GM12878 (cell line): ENCODE measurements at regions not wholly inside any gene's neighbourhood (a gene's known extent, or its start where the extent isn't known, plus 50 kb on each side); places are given as distances from the start of the nearest gene placed in this dataset.

Source experiments
- ATAC-seq: fragments of 200-7000 bp; cut with Tn5 transposase; 3 replicates; pipeline ENCODE4 v1.9.1; 2020; ENCODE audit warnings: mild to moderate bottlenecking, moderate library complexity
- BruUV-seq: library from RNA; stranded (reverse); fragments of 400-500 nt; replicated peaks from 2 replicates; lab custom pipeline; 2021; lab: Mats Ljungman, UMichigan
- CTCF ChIA-PET: fragments of 300-600 bp; sonication (Branson Sonifier 250); formaldehyde crosslinking; extraction: SDS; loops from one replicate; lab custom pipeline; 2021; ENCODE audit warnings: inconsistent platforms; lab: Yijun Ruan, JAX
- POLR2A ChIA-PET: fragments of 350-600 bp; formaldehyde crosslinking; extraction: SDS; loops from one replicate; lab custom pipeline; 2021; ENCODE audit warnings: inconsistent platforms; lab: Charles Lee
- RAD21 ChIA-PET: fragments of 300-600 bp; sonication (Branson Sonifier 250); formaldehyde crosslinking; loops from one replicate; lab custom pipeline; 2023; ENCODE audit warnings: antibody characterized with exemption; ENCODE audit not compliant: unreplicated experiment; lab: Charles Lee
- SMC1A ChIA-PET: fragments of 300-600 bp; sonication (Branson Sonifier 250); formaldehyde crosslinking; loops from one replicate; lab custom pipeline; 2023; ENCODE audit not compliant: unreplicated experiment, uncharacterized antibody; lab: Charles Lee
- DNase-seq: peaks from one replicate; pipeline ENCODE4 v3.0.0-alpha.2; 2011; ENCODE audit warnings: low read depth, low spot score
- FAIRE-seq: peaks from 3 replicates; lab custom pipeline; 2011; peaks lifted over from hg19 to GRCh38; lab: Jason Lieb, UNC
- H2AFZ ChIP-seq: 2 replicates; pipeline ENCODE4 v1.6.0; 2011; ENCODE audit warnings: low read depth, low read length, control low read depth; ENCODE audit not compliant: control insufficient read depth
- H3K27ac ChIP-seq: 2 replicates; pipeline ENCODE4 v1.5.1; 2011; ENCODE audit warnings: control low read depth; ENCODE audit not compliant: control insufficient read depth, insufficient read depth
- H3K27me3 ChIP-seq, 2 experiments: replicated peaks in 1 of 2; 2 replicates each; pipeline versions ENCODE4 v1.6.0 to v1.6.1; 2011; ENCODE audit warnings: low read length in 1 of 2; ENCODE audit not compliant: control insufficient read depth in 2 of 2, insufficient read depth in 2 of 2
- H3K36me3 ChIP-seq, 2 experiments: 2 replicates each; pipeline ENCODE4 v1.5.1; 2011; ENCODE audit warnings: low read length in 1 of 2; ENCODE audit not compliant: control insufficient read depth in 2 of 2, insufficient read depth in 2 of 2
- H3K4me1 ChIP-seq: 2 replicates; pipeline ENCODE4 v1.6.1; 2011; ENCODE audit warnings: mild to moderate bottlenecking, low read length, moderate library complexity, mixed read lengths; ENCODE audit not compliant: control insufficient read depth, insufficient read depth
- H3K4me2 ChIP-seq: 2 replicates; pipeline ENCODE4 v1.6.0; 2011; ENCODE audit warnings: control low read depth; ENCODE audit not compliant: control insufficient read depth, insufficient read depth
- H3K4me3 ChIP-seq: fragments of 200-600 bp; sonication (generic); 2 replicates; pipeline ENCODE4 v1.5.1; 2016
- H3K79me2 ChIP-seq: 2 replicates; pipeline ENCODE4 v1.6.0; 2011; ENCODE audit warnings: low read length; ENCODE audit not compliant: control insufficient read depth, insufficient read depth
- H3K9ac ChIP-seq: 2 replicates; pipeline ENCODE4 v1.8.0; 2011; ENCODE audit warnings: low read length, control low read depth, mixed read lengths; ENCODE audit not compliant: control insufficient read depth, insufficient read depth
- H3K9me3 ChIP-seq: replicated peaks from 3 replicates; pipeline ENCODE4 v1.5.1; 2011; ENCODE audit warnings: mild to moderate bottlenecking, low read length; ENCODE audit not compliant: control insufficient read depth, insufficient read depth
- H4K20me1 ChIP-seq: 2 replicates; pipeline ENCODE4 v1.6.0; 2011; ENCODE audit not compliant: control insufficient read depth, insufficient read depth
- EGR1 ChIP-seq, 2 experiments: IDR thresholded peaks; 1 replicate in 1 of 2; 2 replicates in 1 of 2; pipeline ENCODE4 v1.6.1; 2011 to 2012; ENCODE audit warnings: low read depth in 2 of 2, low read length in 2 of 2, borderline replicate concordance in 1 of 2, mild to moderate bottlenecking in 1 of 2, moderate library complexity in 1 of 2
- HDGF ChIP-seq: fragments of 450-650 bp; IDR thresholded peaks from 2 replicates; pipeline ENCODE4 v1.6.1; 2016; ENCODE audit warnings: antibody characterized with exemption
- JUNB ChIP-seq: IDR thresholded peaks from 2 replicates; pipeline ENCODE4 v1.6.1; 2016; ENCODE audit warnings: antibody characterized with exemption, mild to moderate bottlenecking
- JUND ChIP-seq: IDR thresholded peaks from 2 replicates; pipeline ENCODE4 v1.6.1; 2012; ENCODE audit warnings: low read depth, mild to moderate bottlenecking, low read length, improper control_type of control experiment, moderate library complexity
- MTA3 ChIP-seq: IDR thresholded peaks from 2 replicates; pipeline ENCODE4 v1.6.1; 2012; ENCODE audit warnings: low read length, inconsistent platforms, borderline replicate concordance
- PKNOX1 ChIP-seq: fragments of 450-650 bp; IDR thresholded peaks from 2 replicates; pipeline ENCODE4 v1.6.1; 2016; ENCODE audit warnings: mild to moderate bottlenecking
- POLR2AphosphoS2 ChIP-seq: IDR thresholded peaks from 2 replicates; pipeline ENCODE4 v1.6.1; 2011; ENCODE audit warnings: low read depth, mild to moderate bottlenecking, low read length, improper control_type of control experiment, moderate library complexity
- RB1 ChIP-seq: fragments of 450-650 bp; formaldehyde crosslinking; IDR thresholded peaks from 2 replicates; pipeline ENCODE4 v1.6.1; 2017; ENCODE audit warnings: mild to moderate bottlenecking, borderline replicate concordance
- RCOR1 ChIP-seq: conservative IDR thresholded peaks from 2 replicates; pipeline ENCODE4 v1.6.1; 2012; ENCODE audit warnings: low read depth, low read length, improper control_type of control experiment
- RUNX3 ChIP-seq: IDR thresholded peaks from 2 replicates; pipeline ENCODE4 v1.6.1; 2012; ENCODE audit warnings: low read length, inconsistent platforms
- SMARCA5 ChIP-seq: fragments of 450-650 bp; IDR thresholded peaks from 2 replicates; pipeline ENCODE4 v1.6.1; 2017; ENCODE audit warnings: mild to moderate bottlenecking
- SREBF1 ChIP-seq: IDR thresholded peaks from 2 replicates; pipeline ENCODE4 v1.6.1; 2012; ENCODE audit warnings: mild to moderate bottlenecking, low read length
- TCF3 ChIP-seq: IDR thresholded peaks from 2 replicates; pipeline ENCODE4 v1.6.1; 2012; ENCODE audit warnings: low read depth, mild to moderate bottlenecking, low read length, borderline replicate concordance; ENCODE audit not compliant: insufficient read depth
- YBX1 ChIP-seq: fragments of 450-650 bp; IDR thresholded peaks from 2 replicates; pipeline ENCODE4 v1.6.1; 2016; ENCODE audit warnings: antibody characterized with exemption
- YY1 ChIP-seq: IDR thresholded peaks from 2 replicates; pipeline ENCODE4 v1.6.1; 2011; ENCODE audit warnings: low read depth, mild to moderate bottlenecking, low read length
- WGBS: methylation state at CpG from one replicate; pipeline ENCODE4 v1.1.6; 2016; ENCODE audit warnings: low lambda C conversion rate; ENCODE audit not compliant: insufficient replicate concordance, insufficient coverage; ENCODE audit errors: missing lambda C conversion rate; 5-methylcytosine and 5-hydroxymethylcytosine counted together
- in situ Hi-C: fragments of 300-500 bp; cut with MboI; formaldehyde crosslinking; loops from 9 replicates; pipeline ENCODE4 v1.14.3; 2018; ENCODE audit warnings: mixed read lengths
- intact Hi-C: fragments of 100-400 bp; cut with micrococcal nuclease; formaldehyde crosslinking; loops from one replicate; pipeline ENCODE4 v1.14.2; 2022; ENCODE audit not compliant: unreplicated experiment

GRCh38 chr6:85865420-85866369, 223.0 kb upstream of the SYNCRIP start:
- Histone ChIP-seq H2AFZ (peak overlapping the region; percentile 71), H3K27me3 (no peaks in the 10 kb centered on the region), H3K4me1 (no peaks in the 10 kb centered on the region), H3K36me3 (no peaks in the 10 kb centered on the region), H3K27ac (no peak overlapping the region), H3K9me3 (no peaks in the 10 kb centered on the region)
- ChIA-PET POLR2A (interaction anchor here (0.7 kb wide), 1 partner anchor 26 kb away, joined by 3 read pairs; no protein-coding TSS in a partner anchor), SMC1A (interaction anchor here (0.6 to 0.7 kb wide), 3 partner anchors 32 to 887 kb away, joined by 3 read pairs; no protein-coding TSS in a partner anchor)
- FAIRE-seq, result no peak
- no peak for DNase-seq
- intact Hi-C loops, result no loop called here
- peak; percentile 78 for ATAC-seq
- BruUV-seq, result no TSS peak
- TF ChIP-seq SMARCA5 (no peak), RCOR1 (no peak), SREBF1 (no peak), RUNX3 (no peak), JUNB (no peak), POLR2AphosphoS2 (no peak), HDGF (no peak), TCF3 (no peak), MTA3 (no peak), YY1 (no peak), RB1 (no peak), EGR1 (IDR thresholded peaks at IDR 0.05; ENCODE audit: borderline replicate concordance in 1 of 2, low read depth in 2 of 2, low read length in 2 of 2) (no peak), PKNOX1 (no peak), YBX1 (no peak), JUND (no peak)
- TF ChIP-seq, all 136 proteins: peak for 0
- peak overlapping the region; percentile 38 for H3K4me2 ChIP-seq
- 36% methylated on average over 8 of the region's 8 CpGs for WGBS
- no peak overlapping the region; the same call in 1 of the 2 replicates for H3K9ac ChIP-seq
- CTCF ChIA-PET, result interaction anchor here (0.6 to 1.1 kb wide), 3 partner anchors 10 to 383 kb away, joined by 3 to 5 read pairs (median 3); no protein-coding TSS in a partner anchor
- no peaks in the 10 kb centered on the region for H4K20me1 ChIP-seq
- RAD21 ChIA-PET, result no interaction called here
- H3K4me3 ChIP-seq, result peak overlapping the region; percentile 14; the same call in 1 of the 2 replicates
- in situ Hi-C loops, result no loop called here
- no peaks in the 10 kb centered on the region for H3K79me2 ChIP-seq
